Nephron (organoid): ENCODE measurements at regions not wholly inside any gene's neighbourhood (a gene's known extent, or its start where the extent isn't known, plus 50 kb on each side); places are given as distances from the start of the nearest gene placed in this dataset.
"Not testable (repeated sequence)": the region's sequence is repeated elsewhere in the genome, so short reads cannot be mapped to it uniquely, and the experiment has no call there.

Source experiments
- H3K27ac Mint-ChIP-seq, 3 experiments: 2 replicates each; pipeline ENCODE4 v1.8.0; 2020; ENCODE audit warnings: mixed read lengths in 3 of 3, mild to moderate bottlenecking in 2 of 3, moderate library complexity in 1 of 3
- H3K27me3 Mint-ChIP-seq: 2 replicates; pipeline ENCODE4 v1.8.0; 2021; ENCODE audit warnings: low read depth, mild to moderate bottlenecking, moderate library complexity, mixed read lengths
- H3K36me3 Mint-ChIP-seq: 2 replicates; pipeline ENCODE4 v1.8.0; 2020; ENCODE audit warnings: low read depth, mixed read lengths
- H3K4me1 Mint-ChIP-seq: 2 replicates; pipeline ENCODE4 v1.8.0; 2020; ENCODE audit warnings: mixed read lengths
- H3K4me3 Mint-ChIP-seq, 3 experiments: 2 replicates each; pipeline ENCODE4 v1.8.0; 2020; ENCODE audit warnings: mild to moderate bottlenecking in 3 of 3, mixed read lengths in 3 of 3, moderate library complexity in 2 of 3
- H3K9me3 Mint-ChIP-seq: 2 replicates; pipeline ENCODE4 v1.8.0; 2020; ENCODE audit warnings: mixed read lengths

DNA sequence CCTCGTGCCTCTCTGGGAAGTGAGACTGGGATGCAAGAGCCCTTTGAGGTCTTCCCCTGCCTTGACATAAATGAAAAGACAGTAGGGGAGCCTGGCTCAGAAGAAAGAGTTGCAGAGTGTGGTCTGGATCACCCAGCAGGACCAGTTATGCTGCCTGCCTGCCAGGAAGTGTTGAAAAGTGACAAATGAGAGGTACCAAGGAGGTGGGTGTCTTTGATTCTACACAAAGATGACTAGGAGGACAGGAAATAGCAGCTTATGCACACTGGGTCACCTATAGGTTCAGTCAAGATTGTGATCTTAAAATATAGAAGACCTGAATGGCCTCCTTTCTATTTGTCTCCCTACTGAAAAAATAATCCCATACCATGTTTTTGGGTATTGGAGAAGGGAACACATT is 137.6 kb downstream of the BCL2L11 start:
- not testable (repeated sequence) for H3K4me1 Mint-ChIP-seq, H3K9me3 Mint-ChIP-seq, H3K36me3 Mint-ChIP-seq, H3K4me3 Mint-ChIP-seq, H3K27me3 Mint-ChIP-seq, H3K27ac Mint-ChIP-seq

DNA sequence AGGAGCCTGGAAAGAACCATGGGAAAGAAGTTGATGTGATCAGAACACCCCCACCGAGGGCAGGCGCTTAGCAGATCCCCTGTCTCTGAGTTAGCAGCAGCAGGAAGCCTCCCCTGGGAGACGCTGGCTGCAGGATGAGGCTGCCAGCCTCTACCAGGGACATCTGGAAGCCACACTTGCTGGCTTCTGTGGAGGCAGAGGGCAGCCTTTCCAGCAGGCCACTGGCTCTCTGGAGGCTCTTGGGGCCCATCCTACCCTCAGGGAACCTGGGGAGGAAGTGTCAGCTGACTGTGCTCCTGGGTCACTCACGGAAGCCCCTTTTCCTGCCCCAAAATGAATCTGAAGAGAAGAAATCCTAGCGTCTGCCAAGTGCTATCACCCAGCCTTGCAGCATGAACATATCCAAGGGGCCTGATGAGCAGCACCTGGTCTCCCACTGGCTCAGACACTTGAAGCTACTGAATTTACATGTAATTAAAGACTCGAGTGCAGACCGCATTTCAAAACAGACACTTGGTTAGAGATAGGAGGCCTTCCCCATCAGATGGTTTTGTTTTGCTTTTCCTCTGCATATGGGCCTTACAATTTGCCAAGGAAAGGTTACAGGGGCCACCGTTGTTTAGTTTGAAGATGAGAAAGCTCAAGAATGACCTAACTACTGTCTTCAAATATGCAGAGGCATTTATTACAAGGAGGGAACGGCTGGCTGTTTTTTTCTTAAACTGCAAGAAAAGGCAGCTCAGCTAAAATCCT is 142.1 kb downstream of the BCL2L11 start:
- Mint-ChIP-seq H3K27ac (peak overlapping the region; percentile 16 to 76 (median 44)), H3K4me1 (peaks cover 18% of the 10 kb centered on the region)
- H3K36me3 Mint-ChIP-seq, H3K27me3 Mint-ChIP-seq, H3K9me3 Mint-ChIP-seq, H3K4me3 Mint-ChIP-seq: not testable (repeated sequence)

DNA sequence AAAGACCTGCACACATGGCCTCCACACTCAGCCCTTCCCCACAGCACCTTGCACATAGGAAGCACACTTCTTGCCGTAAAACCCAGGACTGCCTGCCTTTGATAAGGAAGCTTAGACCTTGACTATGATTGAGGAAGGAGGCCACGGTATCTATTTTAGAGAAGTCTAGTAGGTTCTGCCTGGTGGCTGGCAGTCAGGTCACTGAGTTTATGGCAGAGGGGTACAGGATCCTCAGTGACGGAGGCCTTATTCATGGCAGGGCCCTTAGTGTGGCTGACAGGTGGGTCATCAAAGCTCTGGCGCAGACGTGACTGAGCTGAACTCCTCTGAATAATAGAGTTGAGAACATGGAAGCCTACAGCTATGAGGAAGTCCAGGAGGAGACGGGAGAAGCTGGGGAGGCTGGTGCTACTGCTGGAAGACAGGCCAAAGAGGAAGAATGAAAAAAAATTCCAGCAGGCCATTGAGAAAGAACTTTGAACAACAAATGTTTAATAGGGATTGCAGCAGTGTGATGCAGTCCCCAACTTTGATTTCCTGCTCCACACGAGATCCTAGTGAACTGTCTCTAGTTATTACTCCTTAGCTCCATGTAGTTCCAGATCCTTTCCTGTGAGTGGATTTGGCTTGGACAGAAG is 142.8 kb downstream of the BCL2L11 start:
- H3K27me3 Mint-ChIP-seq, H3K4me3 Mint-ChIP-seq, H3K27ac Mint-ChIP-seq, H3K36me3 Mint-ChIP-seq, H3K9me3 Mint-ChIP-seq: not testable (repeated sequence)
- H3K4me1 Mint-ChIP-seq = peaks cover 18% of the 10 kb centered on the region

DNA sequence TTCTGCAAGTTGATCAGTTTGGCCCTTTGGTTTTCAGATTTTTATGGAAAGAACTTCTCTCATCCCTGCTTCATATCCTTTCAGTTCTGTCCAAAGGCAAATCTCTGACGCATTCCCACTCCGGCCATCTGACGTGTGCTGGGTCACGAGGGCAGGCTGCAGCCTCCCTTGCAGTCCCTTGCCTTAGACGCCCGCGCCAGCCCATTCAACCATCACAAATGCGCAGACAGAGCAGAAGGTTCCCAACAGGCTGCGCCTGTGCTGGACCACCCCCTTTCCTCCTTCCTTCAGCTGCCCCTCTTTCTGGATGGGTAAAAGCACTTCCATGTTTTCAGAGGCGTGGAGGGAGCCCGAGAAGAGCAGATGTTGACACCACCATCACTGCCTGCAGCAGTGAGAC is 144.2 kb downstream of the BCL2L11 start:
- not testable (repeated sequence) for H3K9me3 Mint-ChIP-seq, H3K27ac Mint-ChIP-seq, H3K4me3 Mint-ChIP-seq, H3K36me3 Mint-ChIP-seq, H3K27me3 Mint-ChIP-seq
- H3K4me1 Mint-ChIP-seq = peaks cover 18% of the 10 kb centered on the region

DNA sequence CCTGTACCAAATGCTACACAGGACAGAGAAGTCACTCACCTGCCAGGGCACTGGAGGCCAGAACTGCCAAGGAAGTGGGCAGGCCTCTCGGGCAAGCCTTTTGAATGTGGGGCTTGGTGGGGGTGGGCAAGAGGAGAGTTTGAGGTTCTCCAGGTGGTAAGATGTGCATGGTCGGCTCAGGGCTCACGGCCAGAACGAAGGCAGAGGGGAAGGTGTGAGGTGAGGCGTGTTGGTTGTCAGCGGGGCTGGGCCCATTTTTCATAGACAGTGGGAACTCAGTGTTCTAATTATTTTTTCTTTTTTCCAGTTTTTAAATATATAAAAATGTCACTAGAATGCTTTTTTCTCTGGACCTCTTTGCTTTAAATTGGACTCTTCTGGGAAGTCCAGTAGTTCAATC is 145.8 kb downstream of the BCL2L11 start:
- H3K27me3 Mint-ChIP-seq, H3K36me3 Mint-ChIP-seq, H3K9me3 Mint-ChIP-seq, H3K27ac Mint-ChIP-seq, H3K4me3 Mint-ChIP-seq: not testable (repeated sequence)
- peaks cover 18% of the 10 kb centered on the region for H3K4me1 Mint-ChIP-seq

DNA sequence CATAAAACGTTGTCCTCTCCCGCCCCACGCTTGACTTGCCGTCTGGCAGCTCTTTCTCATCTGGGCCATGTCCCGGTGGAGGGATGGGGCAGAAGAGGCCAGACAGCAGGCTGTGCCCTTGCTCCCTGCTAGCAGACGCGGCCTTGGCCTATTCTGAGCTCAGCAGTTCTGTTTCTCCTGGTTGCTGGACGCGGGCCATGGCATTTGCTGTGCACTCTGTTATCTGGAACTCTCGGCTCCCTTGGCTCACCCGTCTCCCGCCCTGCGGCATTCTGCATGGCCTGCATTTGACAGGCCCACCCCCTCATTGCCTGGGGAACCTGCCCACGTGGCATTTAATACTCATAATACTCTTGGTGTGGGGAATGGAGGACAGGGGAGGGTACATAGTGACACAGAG is 146.3 kb downstream of the BCL2L11 start:
- peak overlapping the region in 1 of 3 experiments; percentile 89 for H3K27ac Mint-ChIP-seq
- H3K9me3 Mint-ChIP-seq, H3K36me3 Mint-ChIP-seq, H3K27me3 Mint-ChIP-seq, H3K4me3 Mint-ChIP-seq: not testable (repeated sequence)
- H3K4me1 Mint-ChIP-seq = peaks cover 18% of the 10 kb centered on the region

DNA sequence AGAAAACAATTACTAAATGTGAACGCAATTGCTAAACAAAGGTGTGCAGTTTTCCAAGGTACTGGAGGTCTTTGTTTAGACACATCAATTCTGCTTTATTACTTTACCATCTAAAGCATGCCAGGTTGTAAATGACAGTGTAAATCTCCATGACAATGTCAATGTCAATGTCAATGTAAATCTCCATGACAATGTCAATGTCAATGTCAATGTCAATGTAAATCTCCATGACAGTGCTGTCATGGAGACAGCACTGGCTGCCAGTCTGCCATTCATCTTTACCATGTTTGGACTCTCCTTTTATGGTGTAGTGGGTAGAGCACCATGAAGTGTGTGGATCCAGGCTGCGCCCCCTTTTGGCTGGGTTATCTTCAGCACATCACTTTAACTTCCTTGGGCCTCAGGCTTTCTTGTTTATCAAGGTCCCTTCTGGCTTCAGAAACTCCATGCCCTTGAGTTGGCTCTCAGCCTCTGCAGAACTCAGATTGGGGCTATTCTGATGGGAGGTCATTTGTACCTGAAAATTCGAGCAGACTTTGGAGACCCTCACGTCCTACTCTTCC is 149.1 kb downstream of the BCL2L11 start:
- H3K27me3 Mint-ChIP-seq, H3K4me3 Mint-ChIP-seq, H3K9me3 Mint-ChIP-seq, H3K27ac Mint-ChIP-seq, H3K36me3 Mint-ChIP-seq: not testable (repeated sequence)
- peaks cover 13% of the 10 kb centered on the region for H3K4me1 Mint-ChIP-seq

DNA sequence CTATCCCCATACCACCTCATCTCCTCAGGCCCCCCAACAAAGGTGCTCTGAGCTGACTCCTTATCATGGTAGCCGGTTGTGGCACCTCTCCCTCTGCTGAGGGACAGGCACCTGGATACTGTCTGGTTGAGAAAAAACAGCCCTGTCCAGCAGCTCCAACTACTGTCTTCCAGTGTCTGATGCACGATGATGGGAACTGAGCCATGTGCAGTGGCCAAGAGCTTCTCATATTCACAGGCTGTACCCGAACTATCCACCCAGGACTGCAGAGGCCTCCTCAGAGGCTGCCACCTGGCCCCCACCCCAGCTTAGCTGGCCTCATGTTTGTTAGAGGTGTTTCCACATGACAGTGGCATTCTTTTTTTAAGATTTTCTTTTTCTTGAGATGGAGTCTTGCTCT is 149.9 kb downstream of the BCL2L11 start:
- H3K9me3 Mint-ChIP-seq, H3K27me3 Mint-ChIP-seq, H3K36me3 Mint-ChIP-seq, H3K4me3 Mint-ChIP-seq, H3K27ac Mint-ChIP-seq, H3K4me1 Mint-ChIP-seq: not testable (repeated sequence)

DNA sequence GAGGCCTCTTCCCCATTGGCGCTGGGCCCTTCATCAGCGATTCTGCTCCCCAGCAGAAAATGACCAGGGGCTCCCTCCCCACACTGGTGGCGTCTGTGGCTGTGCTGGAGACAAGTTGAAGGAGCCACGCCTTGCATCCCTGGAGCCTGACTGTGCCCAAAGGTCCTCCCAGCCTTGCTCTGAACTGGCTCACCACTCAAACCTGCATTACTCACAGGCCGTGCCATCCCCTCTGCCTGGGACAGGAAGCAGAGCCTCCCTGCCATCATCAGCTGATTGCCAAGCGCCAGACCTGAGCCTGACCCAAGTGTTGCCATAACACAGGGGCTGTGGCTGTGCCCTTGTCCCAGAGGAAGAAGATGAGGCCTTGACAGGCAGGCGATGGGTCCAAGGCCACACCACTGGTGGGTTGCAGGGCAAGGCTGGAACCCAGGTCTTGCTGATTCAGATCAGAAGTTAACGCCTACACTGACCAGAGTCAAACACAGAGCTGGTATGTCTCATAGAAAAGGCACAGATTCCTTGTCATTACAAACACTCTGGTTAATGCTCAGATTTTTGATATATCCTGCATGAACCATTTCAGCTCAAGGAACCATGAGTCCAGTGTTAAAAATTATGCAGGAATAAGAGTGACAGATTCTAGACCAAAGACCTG is 151.1 kb downstream of the BCL2L11 start:
- H3K4me1 Mint-ChIP-seq, H3K4me3 Mint-ChIP-seq, H3K27ac Mint-ChIP-seq, H3K27me3 Mint-ChIP-seq, H3K36me3 Mint-ChIP-seq, H3K9me3 Mint-ChIP-seq: not testable (repeated sequence)

DNA sequence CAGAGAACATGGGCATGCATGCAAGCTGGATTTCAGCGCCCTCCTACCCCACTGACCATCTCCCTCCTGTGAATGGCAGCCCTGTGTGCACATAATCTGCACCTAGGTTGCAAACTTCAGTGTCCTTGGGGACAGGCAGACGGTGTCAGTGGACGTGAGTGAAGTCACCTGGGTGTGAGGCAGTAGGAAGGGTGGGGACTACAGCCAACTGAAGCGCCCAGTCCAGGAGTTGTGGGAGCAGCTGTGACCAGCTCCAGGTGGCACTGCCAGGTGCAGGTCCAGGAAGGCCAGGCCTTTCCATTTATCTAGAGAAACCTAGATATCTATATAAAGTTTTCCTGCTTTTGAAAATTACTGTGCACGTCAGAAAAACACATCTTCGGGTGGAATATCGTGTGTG is 152.3 kb downstream of the BCL2L11 start:
- not testable (repeated sequence) for H3K27ac Mint-ChIP-seq, H3K9me3 Mint-ChIP-seq, H3K4me3 Mint-ChIP-seq, H3K4me1 Mint-ChIP-seq, H3K27me3 Mint-ChIP-seq, H3K36me3 Mint-ChIP-seq

DNA sequence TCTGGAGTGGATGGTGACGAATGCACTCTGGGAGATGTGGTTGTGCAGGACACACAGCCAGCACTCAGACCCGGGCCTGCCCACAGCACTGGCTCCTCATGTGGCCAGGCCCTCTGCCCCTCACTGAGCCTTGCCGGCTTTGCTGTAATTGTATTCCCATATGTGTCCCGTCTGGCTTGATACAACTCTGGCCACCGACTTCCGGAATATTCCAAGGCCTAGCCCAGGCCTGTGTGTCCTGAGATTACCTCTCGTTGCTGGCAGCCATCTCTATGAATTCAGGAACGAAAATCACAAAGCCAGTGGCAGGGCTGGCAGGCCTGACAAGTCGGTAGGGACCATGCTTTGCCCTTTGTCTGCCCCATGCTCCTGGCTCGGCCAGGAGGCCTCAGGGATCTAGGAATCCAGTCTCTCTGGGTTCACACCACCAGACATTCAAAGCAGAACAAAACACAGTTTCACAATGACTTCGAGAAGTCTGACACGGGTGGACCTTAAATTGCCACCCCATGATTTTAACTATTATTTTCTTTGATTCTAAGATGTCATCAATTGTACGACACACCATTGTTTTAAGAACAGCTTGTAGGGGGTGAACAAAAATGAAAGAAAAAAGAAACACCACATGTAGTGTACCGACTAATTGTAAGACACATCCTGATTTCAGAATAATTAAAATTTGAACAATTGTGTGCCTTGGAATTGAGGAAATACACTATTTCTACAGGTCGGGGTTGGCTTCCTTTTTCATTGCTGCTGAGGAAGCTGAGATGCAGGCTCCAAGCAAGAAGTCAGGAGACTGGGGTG is 154.5 kb downstream of the BCL2L11 start:
- not testable (repeated sequence) for H3K27me3 Mint-ChIP-seq

DNA sequence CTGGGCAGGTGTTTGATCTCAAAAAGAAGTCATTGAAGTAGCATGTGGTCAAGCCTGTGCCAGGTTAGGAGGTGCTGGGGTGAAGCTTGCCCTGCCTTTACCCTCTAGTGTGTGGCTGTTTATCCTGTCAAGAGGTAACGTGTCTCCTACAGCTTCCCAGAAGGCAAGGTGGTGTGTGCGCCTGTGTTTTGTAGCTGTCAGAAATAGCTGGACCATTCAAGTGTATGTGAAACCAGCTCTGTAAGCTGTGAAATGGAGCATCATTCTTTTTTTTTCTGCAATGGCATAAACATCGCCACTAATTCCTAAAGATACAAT is 155.1 kb downstream of the BCL2L11 start:
- not testable (repeated sequence) for H3K27ac Mint-ChIP-seq, H3K27me3 Mint-ChIP-seq, H3K4me3 Mint-ChIP-seq, H3K36me3 Mint-ChIP-seq, H3K4me1 Mint-ChIP-seq, H3K9me3 Mint-ChIP-seq

More for the DNA sequence above, 154.5 kb downstream of the BCL2L11 start:
- not testable (repeated sequence) for H3K4me3 Mint-ChIP-seq, H3K36me3 Mint-ChIP-seq, H3K27ac Mint-ChIP-seq, H3K4me1 Mint-ChIP-seq, H3K9me3 Mint-ChIP-seq

DNA sequence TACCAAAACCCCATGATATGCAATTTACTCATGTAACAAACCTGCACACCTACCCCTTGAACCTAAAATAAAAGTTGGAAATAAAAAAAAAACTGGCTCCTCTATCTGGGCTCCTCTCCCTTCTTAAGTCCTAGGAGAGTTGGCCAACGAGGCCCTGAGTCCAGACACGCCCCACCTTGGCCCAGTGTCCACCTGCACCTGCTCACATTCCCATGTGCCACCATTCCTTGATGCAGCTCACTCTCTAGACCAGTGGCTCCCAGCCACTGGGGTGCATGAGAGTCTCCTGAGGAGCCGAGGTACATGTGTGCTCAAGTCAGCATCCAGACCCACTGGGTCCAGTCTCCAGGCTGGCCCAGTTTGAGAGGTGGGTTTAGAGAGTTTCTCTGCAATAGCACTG is 157.4 kb downstream of the BCL2L11 start:
- H3K27me3 Mint-ChIP-seq, H3K9me3 Mint-ChIP-seq, H3K27ac Mint-ChIP-seq, H3K4me1 Mint-ChIP-seq, H3K36me3 Mint-ChIP-seq, H3K4me3 Mint-ChIP-seq: not testable (repeated sequence)

DNA sequence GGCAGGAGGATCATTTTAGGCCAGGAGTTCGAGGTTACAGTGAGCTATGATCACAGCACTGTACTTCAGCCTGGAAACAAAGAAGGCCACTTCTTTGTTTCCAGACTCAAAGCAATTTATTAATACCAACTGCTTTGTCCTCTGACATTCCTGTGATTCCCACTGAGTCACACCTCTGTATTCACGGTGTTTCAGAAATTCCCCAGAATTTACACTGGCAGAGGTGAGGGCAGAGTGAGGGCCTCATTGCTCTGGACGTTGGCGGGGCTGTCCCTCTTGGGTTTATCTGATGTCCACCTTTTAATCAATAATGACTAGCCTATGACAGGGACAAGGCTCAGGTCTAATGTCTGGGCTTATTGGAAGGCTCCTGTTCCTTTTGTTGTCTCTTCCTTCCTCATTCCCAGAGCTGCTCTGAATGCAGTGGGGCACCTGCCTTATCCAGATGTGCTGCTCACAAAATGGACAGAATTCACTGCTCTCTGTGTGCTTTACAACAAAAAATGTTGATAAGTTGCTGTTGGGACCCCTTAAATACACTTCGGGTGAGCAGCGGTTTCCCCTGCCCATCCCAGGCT is 160.1 kb downstream of the BCL2L11 start:
- H3K27ac Mint-ChIP-seq, H3K36me3 Mint-ChIP-seq, H3K9me3 Mint-ChIP-seq, H3K27me3 Mint-ChIP-seq, H3K4me1 Mint-ChIP-seq, H3K4me3 Mint-ChIP-seq: not testable (repeated sequence)
